SKM-1 (cell line): ENCODE measurements at regions not wholly inside any gene's neighbourhood (a gene's known extent, or its start where the extent isn't known, plus 50 kb on each side); places are given as distances from the start of the nearest gene placed in this dataset.
"Not testable (repeated sequence)": the region's sequence is repeated elsewhere in the genome, so short reads cannot be mapped to it uniquely, and the experiment has no call there.

Experiments used
- DNase-seq: peaks from one replicate; lab custom pipeline; 2025; ENCODE audit not compliant: unreplicated experiment; lab: John Stamatoyannopoulos, UW

- peak; percentile 14 for DNase-seq
Observed at GRCh38 chr1:79777481-79778219, 771.1 kb upstream of the ADGRL4 start.

GRCh38 chr1:79775402-79775801, 768.9 kb upstream of the ADGRL4 start:
- no peak for DNase-seq

GRCh38 chr1:79773385-79773784, 766.9 kb upstream of the ADGRL4 start:
- no peak for DNase-seq

- no peak for DNase-seq
Observed at GRCh38 chr1:79762461-79762860, 755.9 kb upstream of the ADGRL4 start.

- DNase-seq, result no peak
Observed at GRCh38 chr1:79760531-79760930, 754.0 kb upstream of the ADGRL4 start.

GRCh38 chr1:79749607-79750006, 743.1 kb upstream of the ADGRL4 start:
- DNase-seq, result no peak

GRCh38 chr1:79745929-79746328, 739.4 kb upstream of the ADGRL4 start:
- no peak for DNase-seq

- no peak for DNase-seq
Observed at GRCh38 chr1:79744746-79745145, 738.2 kb upstream of the ADGRL4 start.

GRCh38 chr1:79741720-79742421, 735.3 kb upstream of the ADGRL4 start:
- DNase-seq, result no peak

GRCh38 chr1:79738101-79738500, 731.6 kb upstream of the ADGRL4 start:
- no peak for DNase-seq

- peak; percentile 48 for DNase-seq
Observed at GRCh38 chr1:79737193-79737592, 730.7 kb upstream of the ADGRL4 start.

- no peak for DNase-seq
Observed at GRCh38 chr1:79732950-79733349, 726.4 kb upstream of the ADGRL4 start.

- no peak for DNase-seq
Observed at GRCh38 chr1:79726911-79727310, 720.4 kb upstream of the ADGRL4 start.

- no peak for DNase-seq
Observed at GRCh38 chr1:79726321-79726720, 719.8 kb upstream of the ADGRL4 start.

GRCh38 chr1:79716447-79716846, 709.9 kb upstream of the ADGRL4 start:
- no peak for DNase-seq

GRCh38 chr1:79714664-79715063, 708.1 kb upstream of the ADGRL4 start:
- DNase-seq, result no peak

- DNase-seq, result no peak
Observed at GRCh38 chr1:79711001-79711431, 704.5 kb upstream of the ADGRL4 start.

- no peak for DNase-seq
Observed at GRCh38 chr1:79708646-79709265, 702.2 kb upstream of the ADGRL4 start.

- no peak for DNase-seq
Observed at GRCh38 chr1:79705218-79705617, 698.7 kb upstream of the ADGRL4 start.

- DNase-seq, result no peak
Observed at GRCh38 chr1:79704067-79704466, 697.5 kb upstream of the ADGRL4 start.

GRCh38 chr1:79702336-79702999, 695.9 kb upstream of the ADGRL4 start:
- not testable (repeated sequence) for DNase-seq

- DNase-seq, result no peak
Observed at GRCh38 chr1:79695138-79695537, 688.6 kb upstream of the ADGRL4 start.
